SJCRH30 (cell line): ENCODE measurements at regions not wholly inside any gene's neighbourhood (a gene's known extent, or its start where the extent isn't known, plus 50 kb on each side); places are given as distances from the start of the nearest gene placed in this dataset.
"Not testable (repeated sequence)": the region's sequence is repeated elsewhere in the genome, so short reads cannot be mapped to it uniquely, and the experiment has no call there.

Source experiments
- DNase-seq, 2 experiments: peaks; one replicate each; pipeline ENCODE4 v3.0.0-alpha.2; 2015 to 2020
- H3K27ac ChIP-seq: fragments of 250-450 bp; sonication (Bioruptor Pico); 2 replicates; pipeline ENCODE4 v1.5.1; 2020; ENCODE audit warnings: mild to moderate bottlenecking, moderate library complexity
- H3K27me3 ChIP-seq: fragments of 250-450 bp; sonication (Bioruptor Pico); 2 replicates; pipeline ENCODE4 v1.5.1; 2020; ENCODE audit warnings: mild to moderate bottlenecking, moderate library complexity
- H3K36me3 ChIP-seq: fragments of 250-450 bp; sonication (Bioruptor Pico); 2 replicates; pipeline ENCODE4 v1.5.1; 2020; ENCODE audit warnings: mild to moderate bottlenecking, moderate library complexity
- H3K4me1 ChIP-seq: fragments of 250-450 bp; sonication (Bioruptor Pico); 2 replicates; pipeline ENCODE4 v1.5.1; 2020; ENCODE audit warnings: mild to moderate bottlenecking, moderate library complexity
- H3K4me3 ChIP-seq: fragments of 250-450 bp; sonication (Bioruptor Pico); 2 replicates; pipeline ENCODE4 v1.5.1; 2020; ENCODE audit warnings: mild to moderate bottlenecking, moderate library complexity
- H3K9me3 ChIP-seq: fragments of 250-450 bp; sonication (Bioruptor Pico); replicated peaks from 2 replicates; pipeline ENCODE4 v1.5.1; 2020; ENCODE audit warnings: mild to moderate bottlenecking, moderate library complexity

GRCh38 chr6:155580904-155581303 lies 125.3 kb upstream of the NOX3 start:
- H3K27ac ChIP-seq: no peak overlapping the region
- no peaks in the 10 kb centered on the region; the same call in 1 of the 2 replicates for H3K27me3 ChIP-seq
- no peaks in the 10 kb centered on the region for H3K4me1 ChIP-seq
- H3K36me3 ChIP-seq: no peaks in the 10 kb centered on the region
- H3K9me3 ChIP-seq: no peaks in the 10 kb centered on the region
- H3K4me3 ChIP-seq: no peak overlapping the region
- no peak for DNase-seq

DNA sequence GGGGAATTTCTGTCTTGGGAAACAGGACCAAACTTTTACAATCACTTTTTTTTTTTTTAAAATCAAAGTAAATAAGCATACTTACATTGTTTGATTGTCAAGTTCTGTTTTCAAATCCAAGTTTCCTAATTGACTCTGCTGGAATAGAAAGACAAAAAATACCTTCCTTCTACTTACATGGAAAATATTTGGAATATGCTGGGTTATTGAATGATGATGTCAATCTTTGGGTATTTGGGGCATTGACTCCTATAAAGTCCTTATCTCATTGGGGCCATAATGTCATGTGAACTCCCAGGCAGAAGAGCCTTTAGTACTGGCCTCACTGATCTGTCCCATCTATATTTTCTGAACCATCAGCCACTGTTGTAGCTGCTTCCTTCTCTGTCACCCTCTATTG lies 122.6 kb upstream of the NOX3 start:
- Histone ChIP-seq H3K9me3 (no peaks in the 10 kb centered on the region), H3K36me3 (no peaks in the 10 kb centered on the region), H3K4me1 (no peaks in the 10 kb centered on the region), H3K27ac (no peak overlapping the region), H3K27me3 (no peaks in the 10 kb centered on the region; the same call in 1 of the 2 replicates), H3K4me3 (no peak overlapping the region)
- no peak for DNase-seq

- Histone ChIP-seq H3K4me3 (no peak overlapping the region), H3K36me3 (no peaks in the 10 kb centered on the region), H3K4me1 (no peaks in the 10 kb centered on the region), H3K27ac (no peak overlapping the region), H3K27me3 (no peaks in the 10 kb centered on the region), H3K9me3 (no peaks in the 10 kb centered on the region)
- no peak for DNase-seq
Observed at GRCh38 chr6:155561966-155562364, 106.3 kb upstream of the NOX3 start.

DNA sequence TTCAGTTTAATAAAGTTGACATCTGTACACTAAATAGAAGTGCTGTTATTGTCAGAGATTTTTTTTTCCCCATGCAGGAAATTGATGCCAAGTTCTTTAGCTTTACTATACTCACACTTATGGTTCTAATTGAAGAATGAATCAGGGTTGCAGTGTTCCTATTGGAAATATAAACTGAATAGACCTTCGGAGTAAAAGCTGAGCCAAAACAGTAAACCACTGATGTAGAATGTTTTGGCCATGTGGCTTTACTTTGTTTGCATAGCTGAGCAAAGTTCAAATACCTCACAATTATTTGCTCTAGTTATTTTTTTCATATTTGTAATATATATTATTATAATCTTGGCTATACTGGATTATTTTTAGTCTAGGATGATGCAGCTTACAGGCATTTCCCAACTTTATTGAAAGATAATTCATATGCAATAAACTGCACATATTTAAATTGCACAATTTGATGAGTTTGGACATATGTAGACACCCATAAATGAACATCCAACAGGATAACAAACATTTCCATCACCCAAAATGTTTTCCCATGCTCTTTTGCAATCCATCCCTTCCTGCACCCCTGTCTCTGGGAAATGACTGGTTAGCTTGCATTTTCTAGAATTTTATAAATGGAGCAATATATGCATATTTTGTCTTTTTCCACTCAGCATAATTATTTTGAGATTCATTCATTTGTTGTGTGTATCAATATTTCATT lies 105.8 kb upstream of the NOX3 start:
- no peak for DNase-seq
- no peaks in the 10 kb centered on the region for H3K4me1 ChIP-seq
- H3K27ac ChIP-seq: no peak overlapping the region
- no peak overlapping the region for H3K4me3 ChIP-seq
- H3K36me3 ChIP-seq: no peaks in the 10 kb centered on the region
- no peaks in the 10 kb centered on the region for H3K27me3 ChIP-seq
- no peaks in the 10 kb centered on the region for H3K9me3 ChIP-seq

- no peaks in the 10 kb centered on the region for H3K9me3 ChIP-seq
- no peaks in the 10 kb centered on the region for H3K27me3 ChIP-seq
- no peak overlapping the region for H3K27ac ChIP-seq
- H3K4me1 ChIP-seq: no peaks in the 10 kb centered on the region
- H3K4me3 ChIP-seq: no peak overlapping the region
- no peaks in the 10 kb centered on the region for H3K36me3 ChIP-seq
- no peak for DNase-seq
Observed at GRCh38 chr6:155549928-155550327, 94.3 kb upstream of the NOX3 start.

- DNase-seq: no peak
- Histone ChIP-seq H3K27me3 (no peaks in the 10 kb centered on the region), H3K36me3 (no peaks in the 10 kb centered on the region), H3K4me3 (no peak overlapping the region), H3K27ac (no peak overlapping the region), H3K9me3 (no peaks in the 10 kb centered on the region), H3K4me1 (no peaks in the 10 kb centered on the region)
Observed at GRCh38 chr6:155549028-155549798, 93.6 kb upstream of the NOX3 start.

- no peaks in the 10 kb centered on the region for H3K36me3 ChIP-seq
Observed at GRCh38 chr6:155548576-155548975, 92.9 kb upstream of the NOX3 start.

GRCh38 chr6:155544677-155545076 lies 89.0 kb upstream of the NOX3 start:
- H3K9me3 ChIP-seq: no peaks in the 10 kb centered on the region
- no peak overlapping the region for H3K4me3 ChIP-seq
- H3K27me3 ChIP-seq: no peaks in the 10 kb centered on the region
- no peak overlapping the region for H3K27ac ChIP-seq
- H3K36me3 ChIP-seq: no peaks in the 10 kb centered on the region
- DNase-seq: no peak
- H3K4me1 ChIP-seq: no peaks in the 10 kb centered on the region

More at GRCh38 chr6:155548576-155548975, 92.9 kb upstream of the NOX3 start:
- H3K4me1 ChIP-seq: no peaks in the 10 kb centered on the region
- no peaks in the 10 kb centered on the region for H3K9me3 ChIP-seq
- H3K4me3 ChIP-seq: no peak overlapping the region
- no peak for DNase-seq
- H3K27ac ChIP-seq: no peak overlapping the region
- no peaks in the 10 kb centered on the region for H3K27me3 ChIP-seq

- Histone ChIP-seq H3K4me3 (no peak overlapping the region), H3K27ac (no peak overlapping the region)
- no peak for DNase-seq
Observed at GRCh38 chr6:155543166-155543847, 87.7 kb upstream of the NOX3 start.

GRCh38 chr6:155542036-155542435 lies 86.4 kb upstream of the NOX3 start:
- H3K4me3 ChIP-seq: no peak overlapping the region
- no peaks in the 10 kb centered on the region for H3K4me1 ChIP-seq
- no peak overlapping the region for H3K27ac ChIP-seq
- peak in 1 of 2 experiments; percentile 17 for DNase-seq
- H3K27me3 ChIP-seq: no peaks in the 10 kb centered on the region
- H3K36me3 ChIP-seq: no peaks in the 10 kb centered on the region
- no peaks in the 10 kb centered on the region for H3K9me3 ChIP-seq

More at GRCh38 chr6:155543166-155543847, 87.7 kb upstream of the NOX3 start:
- Histone ChIP-seq H3K9me3 (no peaks in the 10 kb centered on the region), H3K4me1 (no peaks in the 10 kb centered on the region), H3K36me3 (no peaks in the 10 kb centered on the region), H3K27me3 (no peaks in the 10 kb centered on the region)

DNA sequence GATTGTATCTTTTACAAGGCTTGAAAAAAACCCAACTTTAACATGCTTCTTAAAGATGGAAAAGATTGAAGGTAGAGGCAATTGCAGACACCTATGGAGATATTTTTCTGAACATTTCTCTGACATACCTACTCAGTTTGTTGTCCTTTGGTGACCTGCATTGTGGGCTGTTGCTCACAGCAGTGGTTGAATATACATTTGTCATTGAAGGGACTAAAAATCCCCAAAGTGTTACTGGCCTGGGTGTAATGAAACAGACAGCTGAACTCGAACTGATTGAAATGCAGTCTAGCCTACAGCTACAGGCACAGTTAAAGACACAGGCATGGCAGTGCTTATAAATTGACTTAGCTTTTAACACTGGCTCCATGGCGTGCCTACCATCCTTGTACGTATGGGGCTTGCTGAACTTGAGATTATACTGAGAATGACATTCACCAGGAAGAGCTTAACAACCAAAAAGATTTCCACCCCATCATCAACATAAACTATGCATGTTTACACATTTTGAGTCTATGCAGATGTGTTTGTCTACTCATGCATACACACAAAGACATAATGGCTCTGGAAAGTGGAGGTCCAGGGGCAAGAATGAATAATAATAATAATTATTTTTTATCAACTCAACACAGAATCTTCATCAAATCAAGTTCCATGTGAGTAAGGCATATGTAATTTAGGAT lies 83.2 kb upstream of the NOX3 start:
- no peak overlapping the region for H3K27ac ChIP-seq
- no peaks in the 10 kb centered on the region for H3K36me3 ChIP-seq
- no peaks in the 10 kb centered on the region for H3K9me3 ChIP-seq
- no peaks in the 10 kb centered on the region for H3K27me3 ChIP-seq
- H3K4me1 ChIP-seq: no peaks in the 10 kb centered on the region
- H3K4me3 ChIP-seq: no peak overlapping the region
- DNase-seq: no peak

DNA sequence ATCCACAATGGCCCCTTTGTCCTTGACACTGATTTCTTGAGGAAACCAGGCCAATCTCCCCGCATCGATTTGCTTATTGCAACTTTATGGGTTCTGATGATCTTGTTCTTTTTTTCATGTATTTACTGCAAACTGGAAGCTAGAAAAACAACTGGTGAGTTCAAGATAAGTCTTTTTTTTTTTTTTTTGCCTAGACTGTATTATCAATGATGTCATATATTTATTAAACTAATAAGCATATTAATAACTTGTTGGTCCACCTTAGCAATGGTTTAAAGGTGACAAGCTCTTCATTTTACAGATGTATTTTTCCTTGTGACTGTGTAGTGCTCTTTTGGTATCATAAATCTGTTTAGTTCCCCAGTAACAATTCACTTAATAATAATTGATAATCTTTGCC lies 79.0 kb upstream of the NOX3 start:
- no peak overlapping the region for H3K27ac ChIP-seq
- DNase-seq: no peak
- no peaks in the 10 kb centered on the region for H3K9me3 ChIP-seq
- H3K27me3 ChIP-seq: no peaks in the 10 kb centered on the region
- no peaks in the 10 kb centered on the region for H3K4me1 ChIP-seq
- H3K4me3 ChIP-seq: no peak overlapping the region
- no peaks in the 10 kb centered on the region for H3K36me3 ChIP-seq

GRCh38 chr6:155530219-155530834 lies 74.7 kb upstream of the NOX3 start:
- H3K36me3 ChIP-seq: no peaks in the 10 kb centered on the region
- no peak overlapping the region for H3K4me3 ChIP-seq
- H3K27me3 ChIP-seq: no peaks in the 10 kb centered on the region
- no peaks in the 10 kb centered on the region for H3K4me1 ChIP-seq
- peak in 1 of 2 experiments; percentile 36 for DNase-seq
- no peak overlapping the region for H3K27ac ChIP-seq
- H3K9me3 ChIP-seq: no peaks in the 10 kb centered on the region

- not testable (repeated sequence) for H3K27ac ChIP-seq, H3K36me3 ChIP-seq, H3K27me3 ChIP-seq, H3K9me3 ChIP-seq, H3K4me1 ChIP-seq, DNase-seq, H3K4me3 ChIP-seq
Observed at GRCh38 chr6:155529814-155530213, 74.2 kb upstream of the NOX3 start.
